Stimulated activated CD4-positive, alpha-beta T cell treated with anti-CD3 and anti-CD28 coated beads, Interleukin-4, amount 100 ng/mL, for 1 hour (primary cell): ENCODE measurements at regions not wholly inside any gene's neighbourhood (a gene's known extent, or its start where the extent isn't known, plus 50 kb on each side); places are given as distances from the start of the nearest gene placed in this dataset.

Experiments
- DNase-seq: peaks from one replicate; pipeline ENCODE4 v3.0.0-alpha.2; 2020

- no peak for DNase-seq
Measured at GRCh38 chr9:28661853-28662252, 1088.6 kb upstream of the C9orf72 start.

GRCh38 chr9:28662675-28663074 is 1089.4 kb upstream of the C9orf72 start:
- no peak for DNase-seq

- DNase-seq, result no peak
Measured at GRCh38 chr9:28668158-28668557, 1094.9 kb upstream of the C9orf72 start.

GRCh38 chr9:28671000-28671399 is 1097.7 kb upstream of the C9orf72 start:
- DNase-seq, result no peak

GRCh38 chr9:28678097-28678496 is 1104.8 kb upstream of the C9orf72 start:
- DNase-seq, result no peak

- DNase-seq, result no peak
Measured at GRCh38 chr9:28688172-28688571, 1114.9 kb upstream of the C9orf72 start.

GRCh38 chr9:28692012-28692411 is 1118.7 kb upstream of the C9orf72 start:
- DNase-seq, result no peak

GRCh38 chr9:28696960-28697359 is 1123.7 kb upstream of the C9orf72 start:
- no peak for DNase-seq

GRCh38 chr9:28699632-28700031 is 1126.4 kb upstream of the C9orf72 start:
- DNase-seq, result no peak

GRCh38 chr9:28707616-28708015 is 1134.3 kb upstream of the C9orf72 start:
- no peak for DNase-seq

- DNase-seq, result no peak
Measured at GRCh38 chr9:28714188-28714587, 1140.9 kb upstream of the C9orf72 start.

- no peak for DNase-seq
Measured at GRCh38 chr9:28718226-28718625, 1144.9 kb upstream of the C9orf72 start.

- DNase-seq, result no peak
Measured at GRCh38 chr9:28720746-28721145, 1147.5 kb upstream of the C9orf72 start.

GRCh38 chr9:28730111-28730510 is 1156.8 kb upstream of the C9orf72 start:
- DNase-seq, result no peak

GRCh38 chr9:28735738-28736342 is 1162.6 kb upstream of the C9orf72 start:
- DNase-seq, result no peak

GRCh38 chr9:28741459-28741858 is 1168.2 kb upstream of the C9orf72 start:
- DNase-seq, result no peak

GRCh38 chr9:28747351-28747985 is 1174.2 kb upstream of the C9orf72 start:
- no peak for DNase-seq

GRCh38 chr9:28750136-28750535 is 1176.9 kb upstream of the C9orf72 start:
- no peak for DNase-seq

- DNase-seq, result no peak
Measured at GRCh38 chr9:28758341-28758740, 1185.1 kb upstream of the C9orf72 start.

- DNase-seq, result no peak
Measured at GRCh38 chr9:28758971-28759370, 1185.7 kb upstream of the C9orf72 start.

- DNase-seq, result no peak
Measured at GRCh38 chr9:28762167-28762566, 1188.9 kb upstream of the C9orf72 start.

GRCh38 chr9:28764532-28764931 is 1191.3 kb upstream of the C9orf72 start:
- DNase-seq, result no peak

- DNase-seq, result no peak
Measured at GRCh38 chr9:28770226-28770625, 1196.9 kb upstream of the C9orf72 start.

GRCh38 chr9:28770827-28771226 is 1197.5 kb upstream of the C9orf72 start:
- DNase-seq, result no peak
